HEK293T (cell line): ENCODE measurements at regions not wholly inside any gene's neighbourhood (a gene's known extent, or its start where the extent isn't known, plus 50 kb on each side); places are given as distances from the start of the nearest gene placed in this dataset.

Experiments used
- CTCF ChIA-PET: fragments of 350-600 bp; formaldehyde crosslinking; extraction: SDS; loops from one replicate; lab custom pipeline; 2021; ENCODE audit warnings: antibody characterized with exemption, inconsistent platforms; lab: Yijun Ruan, JAX
- POLR2A ChIA-PET: fragments of 350-600 bp; formaldehyde crosslinking; extraction: SDS; loops from one replicate; lab custom pipeline; 2020; ENCODE audit warnings: antibody characterized with exemption, inconsistent platforms; lab: Yijun Ruan, JAX
- DNase-seq: peaks from one replicate; pipeline ENCODE4 v3.0.0; 2012; ENCODE audit warnings: mixed read lengths; ENCODE audit errors: extremely low spot score
- ARNT ChIP-seq: fragments of 450-650 bp; IDR thresholded peaks from 2 replicates; pipeline ENCODE4 v1.6.1; 2017; ENCODE audit warnings: mild to moderate bottlenecking
- BHLHE40 ChIP-seq: fragments of 450-650 bp; IDR thresholded peaks from 2 replicates; pipeline ENCODE4 v1.6.1; 2016; ENCODE audit warnings: mild to moderate bottlenecking, moderate library complexity, borderline replicate concordance
- CTBP1 ChIP-seq: fragments of 450-650 bp; IDR thresholded peaks from 2 replicates; pipeline ENCODE4 v1.6.1; 2016; ENCODE audit warnings: borderline replicate concordance
- ELF4 ChIP-seq: fragments of 450-650 bp; IDR thresholded peaks from 2 replicates; pipeline ENCODE4 v1.6.1; 2017; ENCODE audit warnings: antibody characterized with exemption
- FOXA1 ChIP-seq: fragments of 450-650 bp; IDR thresholded peaks from 2 replicates; pipeline ENCODE4 v1.6.1; 2016; ENCODE audit warnings: mild to moderate bottlenecking
- FOXK2 ChIP-seq: fragments of 450-650 bp; IDR thresholded peaks from 2 replicates; pipeline ENCODE4 v1.6.1; 2016; ENCODE audit warnings: mild to moderate bottlenecking
- FOXM1 ChIP-seq: fragments of 450-650 bp; IDR thresholded peaks from 2 replicates; pipeline ENCODE4 v1.6.1; 2017; ENCODE audit warnings: mild to moderate bottlenecking, borderline replicate concordance
- HDGF ChIP-seq: fragments of 450-650 bp; IDR thresholded peaks from 2 replicates; pipeline ENCODE4 v1.6.1; 2017; ENCODE audit warnings: antibody characterized with exemption, borderline replicate concordance
- L3MBTL2 ChIP-seq: fragments of 450-650 bp; conservative IDR thresholded peaks from 2 replicates; pipeline ENCODE4 v1.6.1; 2016; ENCODE audit warnings: mild to moderate bottlenecking
- LEF1 ChIP-seq: fragments of 450-650 bp; IDR thresholded peaks from 2 replicates; pipeline ENCODE4 v1.6.1; 2017; ENCODE audit warnings: mild to moderate bottlenecking, borderline replicate concordance
- NFRKB ChIP-seq: fragments of 450-650 bp; IDR thresholded peaks from 2 replicates; pipeline ENCODE4 v1.6.1; 2016; ENCODE audit warnings: mild to moderate bottlenecking, moderate library complexity
- SP1 ChIP-seq: fragments of 450-650 bp; IDR thresholded peaks from 2 replicates; pipeline ENCODE4 v1.6.1; 2017
- SUZ12 ChIP-seq: fragments of 450-650 bp; IDR thresholded peaks from 2 replicates; pipeline ENCODE4 v1.6.1; 2016; ENCODE audit warnings: mild to moderate bottlenecking
- TARDBP ChIP-seq: fragments of 450-650 bp; IDR thresholded peaks from 2 replicates; pipeline ENCODE4 v1.6.1; 2016
- ZNF384 ChIP-seq: fragments of 450-650 bp; IDR thresholded peaks from 2 replicates; pipeline ENCODE4 v1.6.1; 2016
- TF ChIP-seq, protein P1 (sequence below): fragments of 450-650 bp; IDR thresholded peaks from 2 replicates; pipeline ENCODE4 v1.6.1; 2016

DNA sequence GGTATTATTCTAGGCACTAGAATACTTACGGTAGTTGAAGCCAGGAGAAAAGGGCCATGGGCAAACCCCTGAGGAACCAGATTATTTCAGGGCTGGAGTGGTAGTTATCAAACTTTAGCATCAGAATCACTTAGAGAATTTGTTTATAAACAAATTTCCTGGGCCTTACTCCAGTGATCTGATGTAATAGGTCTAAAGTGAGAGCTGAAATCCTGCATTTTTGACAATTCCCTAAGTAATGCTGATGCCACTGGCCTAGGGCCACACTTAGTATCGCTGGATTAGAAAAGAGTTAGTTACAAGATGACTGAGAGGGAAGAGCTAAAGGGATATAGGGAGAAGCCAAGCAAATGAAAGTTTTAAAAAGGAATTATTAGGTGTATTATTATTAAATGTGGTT is 412.5 kb upstream of the THRB start:
- TF ChIP-seq FOXK2 (no peak), TARDBP (no peak), ARNT (no peak), SP1 (no peak), FOXA1 (no peak), CTBP1 (no peak), ZNF384 (no peak), L3MBTL2 (no peak), NFRKB (no peak), SUZ12 (no peak), HDGF (no peak)
- TF ChIP-seq, protein P1, sequence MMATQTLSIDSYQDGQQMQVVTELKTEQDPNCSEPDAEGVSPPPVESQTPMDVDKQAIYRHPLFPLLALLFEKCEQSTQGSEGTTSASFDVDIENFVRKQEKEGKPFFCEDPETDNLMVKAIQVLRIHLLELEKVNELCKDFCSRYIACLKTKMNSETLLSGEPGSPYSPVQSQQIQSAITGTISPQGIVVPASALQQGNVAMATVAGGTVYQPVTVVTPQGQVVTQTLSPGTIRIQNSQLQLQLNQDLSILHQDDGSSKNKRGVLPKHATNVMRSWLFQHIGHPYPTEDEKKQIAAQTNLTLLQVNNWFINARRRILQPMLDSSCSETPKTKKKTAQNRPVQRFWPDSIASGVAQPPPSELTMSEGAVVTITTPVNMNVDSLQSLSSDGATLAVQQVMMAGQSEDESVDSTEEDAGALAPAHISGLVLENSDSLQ: no peak
- ChIA-PET CTCF (no interaction called here), POLR2A (no interaction called here)
- DNase-seq: no peak

- no peak for TF ChIP-seq FOXA1
- TF ChIP-seq CTBP1: no peak
- no peak for TF ChIP-seq FOXK2
- no peak for TF ChIP-seq ELF4
- TF ChIP-seq SP1: no peak
- no peak for TF ChIP-seq TARDBP
- TF ChIP-seq ARNT: no peak
- TF ChIP-seq ZNF384: no peak
- no peak for TF ChIP-seq HDGF
- TF ChIP-seq, protein P1: no peak
- TF ChIP-seq FOXM1: no peak
- TF ChIP-seq BHLHE40: no peak
- no peak for TF ChIP-seq L3MBTL2
- DNase-seq: no peak
- ChIA-PET CTCF (interaction anchor here (1.5 kb wide), 1 partner anchor 123 kb away, joined by 4 read pairs; no protein-coding TSS in a partner anchor), POLR2A (no interaction called here)
These were observed 416.4 kb upstream of the THRB start for GRCh38 chr3:24911076-24911475.

DNA sequence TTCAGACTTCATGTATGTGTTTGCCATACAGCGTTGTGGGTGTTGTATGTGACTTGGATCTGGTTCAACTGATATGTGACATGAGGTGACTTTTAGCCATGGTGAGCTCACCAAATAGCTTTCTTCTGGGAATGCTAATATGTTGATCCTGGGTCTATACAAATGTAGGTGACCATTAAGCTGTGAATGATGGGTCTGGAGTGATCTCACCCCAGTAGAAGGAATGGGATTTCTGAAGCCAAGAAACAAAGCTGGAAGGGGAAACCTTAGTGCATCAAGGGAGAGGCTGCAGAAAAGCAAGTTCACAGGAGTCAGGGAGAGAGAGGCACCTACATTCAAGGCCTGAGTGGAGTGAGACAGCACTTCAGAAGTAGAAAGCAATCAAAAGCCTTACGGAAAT is 421.0 kb upstream of the THRB start:
- ChIA-PET POLR2A (no interaction called here), CTCF (no interaction called here)
- DNase-seq: no peak
- TF ChIP-seq, protein P1: no peak
- no peak for TF ChIP-seq TARDBP
- TF ChIP-seq ELF4: no peak
- TF ChIP-seq BHLHE40: no peak
- TF ChIP-seq FOXM1: no peak
- no peak for TF ChIP-seq NFRKB
- no peak for TF ChIP-seq L3MBTL2
- no peak for TF ChIP-seq LEF1
- TF ChIP-seq CTBP1: no peak
- no peak for TF ChIP-seq HDGF
- TF ChIP-seq SP1: no peak

DNA sequence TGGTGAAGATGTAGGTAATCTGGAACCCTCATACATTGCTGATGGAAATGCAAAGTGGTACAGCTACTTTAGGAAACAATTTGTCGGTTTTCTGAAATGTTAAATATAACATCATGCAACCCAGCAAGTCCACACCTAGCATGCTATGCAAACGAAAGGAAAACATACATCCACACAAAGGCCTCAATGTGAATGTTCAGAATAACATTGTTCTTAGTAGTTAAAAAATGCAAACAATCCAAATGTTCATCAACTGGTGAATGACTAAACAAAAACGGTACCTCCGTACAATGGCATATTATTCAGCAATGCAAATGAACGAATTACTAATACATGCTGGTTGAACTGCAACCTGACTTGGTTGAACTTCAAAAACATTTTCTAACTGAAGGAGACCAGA is 423.3 kb upstream of the THRB start:
- POLR2A ChIA-PET: no interaction called here
- CTCF ChIA-PET: no interaction called here
- no peak for DNase-seq
- TF ChIP-seq SP1 (no peak), FOXA1 (no peak), ARNT (no peak), BHLHE40 (no peak)

DNA sequence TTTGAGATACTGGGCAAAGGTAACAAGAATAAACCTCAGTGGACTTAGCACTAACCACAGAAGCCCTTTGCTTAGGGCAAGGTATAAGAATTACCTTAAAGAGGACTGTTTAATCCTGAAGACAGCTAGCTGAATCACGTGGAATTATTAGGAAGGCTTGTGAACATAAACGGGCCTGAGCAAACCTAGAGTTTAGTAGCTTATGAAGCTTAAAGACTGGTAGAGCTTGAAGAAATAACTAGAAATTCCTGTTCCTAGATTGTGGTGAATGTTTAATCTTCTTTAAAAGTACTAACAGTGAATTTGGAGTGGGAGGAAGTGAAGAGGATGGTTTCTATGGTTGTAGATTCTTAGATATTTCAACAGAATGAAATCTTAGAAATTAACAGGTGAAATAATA is 428.9 kb upstream of the THRB start:
- ChIA-PET POLR2A (no interaction called here), CTCF (no interaction called here)
- DNase-seq: no peak
- TF ChIP-seq TARDBP (no peak), FOXA1 (no peak), CTBP1 (no peak), FOXM1 (no peak), HDGF (no peak), NFRKB (no peak), ZNF384 (no peak)
- TF ChIP-seq, protein P1: no peak

DNA sequence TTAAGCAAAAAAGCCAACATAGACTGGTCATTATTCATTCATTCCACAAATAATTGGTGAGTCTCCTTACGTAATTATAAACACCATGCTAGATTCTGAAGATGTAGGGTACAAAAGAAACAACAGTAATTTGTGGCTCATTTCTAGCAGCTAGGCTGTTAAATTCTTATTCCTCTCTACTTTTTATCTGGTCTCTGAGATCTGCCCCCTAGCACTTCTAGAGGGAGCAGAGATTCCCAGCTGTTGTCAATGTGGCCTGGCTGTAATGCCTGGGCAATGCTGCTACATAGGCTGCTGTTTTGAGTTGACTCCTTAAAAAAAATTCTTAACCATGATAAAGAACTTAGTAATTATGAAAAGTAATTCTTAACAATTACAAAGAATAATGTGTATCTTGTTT is 434.9 kb upstream of the THRB start:
- no peak for DNase-seq
- TF ChIP-seq FOXK2 (no peak), SP1 (no peak), TARDBP (no peak), BHLHE40 (no peak), NFRKB (no peak), SUZ12 (no peak), FOXM1 (no peak), ARNT (no peak), CTBP1 (no peak), FOXA1 (no peak), HDGF (no peak), ELF4 (no peak), LEF1 (no peak), ZNF384 (no peak), L3MBTL2 (no peak)
- TF ChIP-seq, protein P1: no peak
- CTCF ChIA-PET: no interaction called here
- POLR2A ChIA-PET: no interaction called here
